ENCODE measurements at regions not wholly inside any gene's neighbourhood (a gene's known extent, or its start where the extent isn't known, plus 50 kb on each side); places are given as distances from the start of the nearest gene placed in this dataset.

- TF ChIP-seq TAF1 (IDR thresholded peaks at IDR 0.05; ENCODE audit: low read depth) (no peak), EP300 (conservative IDR thresholded peaks at IDR 0.05; ENCODE audit: poor library complexity, severe bottlenecking) (no peak)
Measured at GRCh38 chr11:41955635-41956400, 496.4 kb upstream of the LRRC4C start.
